ENCODE measurements at regions not wholly inside any gene's neighbourhood (a gene's known extent, or its start where the extent isn't known, plus 50 kb on each side); places are given as distances from the start of the nearest gene placed in this dataset.

- Histone ChIP-seq H3K23ac (ENCODE audit: low read length in 2 of 2) (no peak overlapping the region), H2AFZ (ENCODE audit: low read depth, low read length) (no peak overlapping the region), H3K4me3 (ENCODE audit: insufficient read depth in 1 of 2, low read depth in 1 of 2, low read length in 2 of 2) (no peak overlapping the region), H2AK5ac (ENCODE audit: low read length, severe bottlenecking) (no peak overlapping the region), H3K4me2 (ENCODE audit: low read length, poor library complexity, severe bottlenecking) (no peak overlapping the region), H2BK120ac (ENCODE audit: low read depth, low read length) (no peak overlapping the region), H3K4ac (ENCODE audit: low read depth in 1 of 2, low read length in 2 of 2) (no peak overlapping the region), H4K91ac (ENCODE audit: low read length) (no peak overlapping the region), H3K18ac (ENCODE audit: low read depth in 1 of 2, low read length in 2 of 2) (no peak overlapping the region), H3K14ac (ENCODE audit: low read length in 2 of 2) (no peak overlapping the region), H3K36me3 (ENCODE audit: control insufficient read depth in 1 of 2, insufficient read depth in 2 of 2, low read depth in 1 of 2, low read length in 2 of 2) (no peaks in the 10 kb centered on the region), H4K8ac (ENCODE audit: low read length) (no peak overlapping the region), H3K27me3 (ENCODE audit: control insufficient read depth in 1 of 2, insufficient read depth in 1 of 2, low read length in 2 of 2) (no peaks in the 10 kb centered on the region), H3K27ac (ENCODE audit: low read length, poor library complexity, severe bottlenecking) (no peak overlapping the region), H3K79me1 (replicated peaks; ENCODE audit: low read length, poor library complexity, severe bottlenecking) (no peaks in the 10 kb centered on the region), H2BK5ac (ENCODE audit: low read depth, low read length, poor library complexity, severe bottlenecking) (no peak overlapping the region), H2BK12ac (ENCODE audit: low read length in 2 of 2) (no peak overlapping the region), H3K9ac (ENCODE audit: low read length) (no peak overlapping the region), H2BK15ac (ENCODE audit: low read depth, poor library complexity, severe bottlenecking) (no peak overlapping the region), H3K9me3 (ENCODE audit: control insufficient read depth, low read length) (no peaks in the 10 kb centered on the region), H3K4me1 (ENCODE audit: control insufficient read depth, insufficient read depth, low read depth, low read length) (no peaks in the 10 kb centered on the region)
- no peak for DNase-seq
- WGBS: 100% methylated on average over 1 of the region's 2 CpGs
Measured at GRCh38 chr14:84180336-84180735, 1349.6 kb upstream of the FLRT2 start.

GRCh38 chr14:84181072-84181471 is 1348.9 kb upstream of the FLRT2 start:
- Histone ChIP-seq H3K27ac (ENCODE audit: low read length, poor library complexity, severe bottlenecking) (no peak overlapping the region), H3K14ac (ENCODE audit: low read length in 2 of 2) (no peak overlapping the region), H2BK5ac (ENCODE audit: low read depth, low read length, poor library complexity, severe bottlenecking) (no peak overlapping the region), H3K4ac (ENCODE audit: low read depth in 1 of 2, low read length in 2 of 2) (no peak overlapping the region), H4K91ac (ENCODE audit: low read length) (no peak overlapping the region), H3K4me2 (ENCODE audit: low read length, poor library complexity, severe bottlenecking) (no peak overlapping the region), H3K4me1 (ENCODE audit: control insufficient read depth, insufficient read depth, low read depth, low read length) (no peaks in the 10 kb centered on the region), H3K4me3 (ENCODE audit: insufficient read depth in 1 of 2, low read depth in 1 of 2, low read length in 2 of 2) (no peak overlapping the region), H2BK12ac (ENCODE audit: low read length in 2 of 2) (no peak overlapping the region), H3K79me1 (replicated peaks; ENCODE audit: low read length, poor library complexity, severe bottlenecking) (no peaks in the 10 kb centered on the region), H2AFZ (ENCODE audit: low read depth, low read length) (no peak overlapping the region), H4K8ac (ENCODE audit: low read length) (no peak overlapping the region), H3K18ac (ENCODE audit: low read depth in 1 of 2, low read length in 2 of 2) (no peak overlapping the region), H3K9ac (ENCODE audit: low read length) (no peak overlapping the region), H3K9me3 (ENCODE audit: control insufficient read depth, low read length) (peaks cover 3% of the 10 kb centered on the region), H3K27me3 (ENCODE audit: control insufficient read depth in 1 of 2, insufficient read depth in 1 of 2, low read length in 2 of 2) (no peaks in the 10 kb centered on the region), H2BK120ac (ENCODE audit: low read depth, low read length) (no peak overlapping the region), H3K36me3 (ENCODE audit: control insufficient read depth in 1 of 2, insufficient read depth in 2 of 2, low read depth in 1 of 2, low read length in 2 of 2) (no peaks in the 10 kb centered on the region), H2AK5ac (ENCODE audit: low read length, severe bottlenecking) (no peak overlapping the region), H3K23ac (ENCODE audit: low read length in 2 of 2) (no peak overlapping the region), H2BK15ac (ENCODE audit: low read depth, poor library complexity, severe bottlenecking) (no peak overlapping the region)
- WGBS: 91% methylated on average over 1 of the region's 2 CpGs
- DNase-seq: no peak

DNA sequence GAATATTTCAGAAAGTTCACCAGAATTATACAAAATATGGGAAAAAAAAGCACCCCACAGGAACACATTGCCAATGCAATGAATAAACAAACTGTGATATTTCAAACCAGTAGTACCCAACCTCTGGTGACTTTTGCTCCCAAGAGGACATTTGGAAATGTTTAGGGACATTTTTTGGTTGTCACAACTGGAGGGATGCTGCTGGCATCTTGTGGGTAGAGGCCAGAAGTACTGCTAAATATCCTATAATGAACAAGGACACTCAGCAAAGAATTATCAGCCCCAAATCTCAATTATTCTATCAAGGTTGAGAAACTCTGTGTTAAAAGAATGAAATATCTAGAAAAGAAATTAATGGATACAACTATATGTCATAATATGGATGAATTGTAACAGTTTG is 1334.4 kb upstream of the FLRT2 start:
- no peaks in the 10 kb centered on the region for H3K27me3 ChIP-seq (ENCODE audit: control insufficient read depth in 1 of 2, insufficient read depth in 1 of 2, low read length in 2 of 2)
- no peak overlapping the region for H3K27ac ChIP-seq (ENCODE audit: low read length, poor library complexity, severe bottlenecking)
- H3K4me2 ChIP-seq (ENCODE audit: low read length, poor library complexity, severe bottlenecking): no peak overlapping the region

GRCh38 chr14:84197704-84198103 is 1332.2 kb upstream of the FLRT2 start:
- no peak overlapping the region for H2BK120ac ChIP-seq (ENCODE audit: low read depth, low read length)
- no peaks in the 10 kb centered on the region for H3K36me3 ChIP-seq (ENCODE audit: control insufficient read depth in 1 of 2, insufficient read depth in 2 of 2, low read depth in 1 of 2, low read length in 2 of 2)
- no peak overlapping the region for H3K4me3 ChIP-seq (ENCODE audit: insufficient read depth in 1 of 2, low read depth in 1 of 2, low read length in 2 of 2)
- 83% methylated on average over 1 of the region's 1 CpG for WGBS
- H3K27me3 ChIP-seq (ENCODE audit: control insufficient read depth in 1 of 2, insufficient read depth in 1 of 2, low read length in 2 of 2): no peaks in the 10 kb centered on the region
- H3K4ac ChIP-seq (ENCODE audit: low read depth in 1 of 2, low read length in 2 of 2): no peak overlapping the region
- H4K8ac ChIP-seq (ENCODE audit: low read length): no peak overlapping the region
- no peak for DNase-seq
- H3K79me1 ChIP-seq (replicated peaks; ENCODE audit: low read length, poor library complexity, severe bottlenecking): no peaks in the 10 kb centered on the region
- no peak overlapping the region for H4K91ac ChIP-seq (ENCODE audit: low read length)
- H3K9me3 ChIP-seq (ENCODE audit: control insufficient read depth, low read length): peaks cover 12% of the 10 kb centered on the region
- no peak overlapping the region for H3K9ac ChIP-seq (ENCODE audit: low read length)
- H2BK5ac ChIP-seq (ENCODE audit: low read depth, low read length, poor library complexity, severe bottlenecking): no peak overlapping the region
- no peak overlapping the region for H2BK15ac ChIP-seq (ENCODE audit: low read depth, poor library complexity, severe bottlenecking)
- H3K4me2 ChIP-seq (ENCODE audit: low read length, poor library complexity, severe bottlenecking): no peak overlapping the region
- H2AFZ ChIP-seq (ENCODE audit: low read depth, low read length): no peak overlapping the region
- no peak overlapping the region for H3K23ac ChIP-seq (ENCODE audit: low read length in 2 of 2)
- no peak overlapping the region for H3K18ac ChIP-seq (ENCODE audit: low read depth in 1 of 2, low read length in 2 of 2)
- no peaks in the 10 kb centered on the region for H3K4me1 ChIP-seq (ENCODE audit: control insufficient read depth, insufficient read depth, low read depth, low read length)
- H2BK12ac ChIP-seq (ENCODE audit: low read length in 2 of 2): no peak overlapping the region
- H2AK5ac ChIP-seq (ENCODE audit: low read length, severe bottlenecking): no peak overlapping the region
- no peak overlapping the region for H3K14ac ChIP-seq (ENCODE audit: low read length in 2 of 2)
- no peak overlapping the region for H3K27ac ChIP-seq (ENCODE audit: low read length, poor library complexity, severe bottlenecking)

More for the DNA sequence above, 1334.4 kb upstream of the FLRT2 start:
- H3K36me3 ChIP-seq (ENCODE audit: control insufficient read depth in 1 of 2, insufficient read depth in 2 of 2, low read depth in 1 of 2, low read length in 2 of 2): no peaks in the 10 kb centered on the region
- no peaks in the 10 kb centered on the region for H3K4me1 ChIP-seq (ENCODE audit: control insufficient read depth, insufficient read depth, low read depth, low read length)
- H3K79me1 ChIP-seq (replicated peaks; ENCODE audit: low read length, poor library complexity, severe bottlenecking): no peaks in the 10 kb centered on the region
- H2BK5ac ChIP-seq (ENCODE audit: low read depth, low read length, poor library complexity, severe bottlenecking): no peak overlapping the region
- DNase-seq: no peak
- H2AFZ ChIP-seq (ENCODE audit: low read depth, low read length): no peak overlapping the region
- H2AK5ac ChIP-seq (ENCODE audit: low read length, severe bottlenecking): no peak overlapping the region
- no peak overlapping the region for H3K4ac ChIP-seq (ENCODE audit: low read depth in 1 of 2, low read length in 2 of 2)
- no peak overlapping the region for H3K9ac ChIP-seq (ENCODE audit: low read length)
- H2BK120ac ChIP-seq (ENCODE audit: low read depth, low read length): no peak overlapping the region
- no peak overlapping the region for H3K4me3 ChIP-seq (ENCODE audit: insufficient read depth in 1 of 2, low read depth in 1 of 2, low read length in 2 of 2)
- no peak overlapping the region for H2BK12ac ChIP-seq (ENCODE audit: low read length in 2 of 2)
- no peak overlapping the region for H4K91ac ChIP-seq (ENCODE audit: low read length)
- no peak overlapping the region for H2BK15ac ChIP-seq (ENCODE audit: low read depth, poor library complexity, severe bottlenecking)
- H3K23ac ChIP-seq (ENCODE audit: low read length in 2 of 2): no peak overlapping the region
- peaks cover 12% of the 10 kb centered on the region for H3K9me3 ChIP-seq (ENCODE audit: control insufficient read depth, low read length)
- no peak overlapping the region for H3K14ac ChIP-seq (ENCODE audit: low read length in 2 of 2)
- H3K18ac ChIP-seq (ENCODE audit: low read depth in 1 of 2, low read length in 2 of 2): no peak overlapping the region
- no peak overlapping the region for H4K8ac ChIP-seq (ENCODE audit: low read length)
